K562 (cell line): ENCODE measurements at regions not wholly inside any gene's neighbourhood (a gene's known extent, or its start where the extent isn't known, plus 50 kb on each side); places are given as distances from the start of the nearest gene placed in this dataset.

Experiments
- ATAC-seq: fragments of 200-7000 bp; cut with Tn5 transposase; 3 replicates; pipeline ENCODE4 v1.9.1; 2020; ENCODE audit warnings: moderate library complexity
- BruUV-seq: library from RNA; stranded (reverse); fragments of 400-500 nt; replicated peaks from 2 replicates; lab custom pipeline; 2021; lab: Mats Ljungman, UMichigan
- CTCF ChIA-PET: fragments of 300-600 bp; formaldehyde crosslinking; extraction: SDS; loops from one replicate; lab custom pipeline; 2021; ENCODE audit warnings: low intra/inter-chr PET ratio; lab: Yijun Ruan, JAX
- POLR2A ChIA-PET: fragments of 300-600, 350-650 bp; sonication (Branson Sonifier 250); formaldehyde crosslinking; extraction: SDS; loops from one replicate; lab custom pipeline; 2021; ENCODE audit warnings: antibody characterized with exemption, inconsistent platforms; lab: Yijun Ruan, JAX
- DNase-seq, 4 experiments: peaks; one replicate each; pipeline versions ENCODE4 v3.0.0 to v3.0.0-alpha.2; 2011 to 2018; ENCODE audit warnings: low spot score in 3 of 4, mixed read lengths in 3 of 4; ENCODE audit errors: extremely low read depth in 1 of 4
- FAIRE-seq: peaks from 2 replicates; lab custom pipeline; 2011; peaks lifted over from hg19 to GRCh38; lab: Jason Lieb, UNC
- H2AFZ ChIP-seq: 2 replicates; pipeline ENCODE4 v1.6.0; 2011; ENCODE audit warnings: low read depth, low read length, control low read depth, inconsistent platforms
- H3K27ac ChIP-seq: fragments of 200-600 bp; 3 replicates; pipeline ENCODE4 v1.8.0; 2011; ENCODE audit warnings: low read depth, mild to moderate bottlenecking, control low read depth, inconsistent platforms, low read length, moderate library complexity, mixed read lengths; ENCODE audit errors: extremely low read depth
- H3K27me3 ChIP-seq, 2 experiments: fragments of 300-600 bp in 1 of 2; 2 replicates in 1 of 2; 3 replicates in 1 of 2; pipeline versions ENCODE4 v1.6.0 to v1.8.0; 2011; ENCODE audit warnings: inconsistent platforms in 2 of 2, low read length in 2 of 2, mild to moderate bottlenecking in 1 of 2, mixed read lengths in 1 of 2, moderate library complexity in 1 of 2; ENCODE audit not compliant: control insufficient read depth in 2 of 2, insufficient read depth in 2 of 2
- H3K36me3 ChIP-seq: fragments of 300-600 bp; 3 replicates; pipeline ENCODE4 v1.8.0; 2011; ENCODE audit warnings: mild to moderate bottlenecking, low read length, inconsistent platforms; ENCODE audit not compliant: control insufficient read depth, insufficient read depth
- H3K4me1 ChIP-seq, 2 experiments: fragments of 200-600 bp in 1 of 2; replicated peaks in 1 of 2; 2 replicates in 1 of 2; 3 replicates in 1 of 2; pipeline versions ENCODE4 v1.5.1 to v1.8.0; 2011; ENCODE audit warnings: inconsistent platforms in 2 of 2, low read length in 2 of 2, mild to moderate bottlenecking in 1 of 2, mixed read lengths in 1 of 2, moderate library complexity in 1 of 2; ENCODE audit not compliant: control insufficient read depth in 2 of 2, insufficient read depth in 2 of 2
- H3K4me2 ChIP-seq: 2 replicates; pipeline ENCODE4 v1.6.1; 2011; ENCODE audit warnings: low read length, control low read depth, inconsistent platforms, mixed read lengths; ENCODE audit not compliant: insufficient read depth
- H3K4me3 ChIP-seq: fragments of 200-600 bp; sonication (generic), shearing (Covaris generic); 2 replicates; pipeline ENCODE4 v1.5.1; 2016; ENCODE audit warnings: control low read depth, inconsistent platforms
- H3K79me2 ChIP-seq: fragments of 200-600 bp; 3 replicates; pipeline ENCODE4 v1.8.0; 2011; ENCODE audit warnings: low read length, inconsistent platforms; ENCODE audit not compliant: control insufficient read depth, insufficient read depth
- H3K9ac ChIP-seq, 2 experiments: 2 replicates each; pipeline versions ENCODE4 v1.6.0 to v1.6.1; 2011; ENCODE audit warnings: low read depth in 2 of 2, low read length in 2 of 2, control low read depth in 1 of 2, inconsistent platforms in 1 of 2, mild to moderate bottlenecking in 1 of 2, mixed read lengths in 1 of 2; ENCODE audit not compliant: insufficient read depth in 1 of 2
- H3K9me1 ChIP-seq: one replicate; pipeline ENCODE4 v1.6.0; 2011; ENCODE audit warnings: inconsistent platforms, mild to moderate bottlenecking, low read length, moderate library complexity; ENCODE audit not compliant: control insufficient read depth, insufficient read depth
- H3K9me3 ChIP-seq: replicated peaks from 2 replicates; pipeline ENCODE4 v1.5.1; 2011; ENCODE audit warnings: low read depth, low read length, inconsistent platforms; ENCODE audit not compliant: control insufficient read depth, insufficient read depth
- H4K20me1 ChIP-seq: replicated peaks from 2 replicates; pipeline ENCODE4 v1.6.1; 2011; ENCODE audit warnings: low read length, inconsistent platforms, mixed read lengths; ENCODE audit not compliant: control insufficient read depth, insufficient read depth
- CBFA2T3 ChIP-seq: fragments of 450-650 bp; IDR thresholded peaks from 2 replicates; pipeline ENCODE4 v1.6.1; 2017
- CHAMP1 ChIP-seq: fragments of 450-650 bp; IDR thresholded peaks from 2 replicates; pipeline ENCODE4 v1.6.1; 2016; ENCODE audit warnings: mild to moderate bottlenecking
- CTBP1 ChIP-seq: fragments of 450-650 bp; IDR thresholded peaks from 2 replicates; pipeline ENCODE4 v1.6.1; 2016; ENCODE audit warnings: borderline replicate concordance
- HLTF ChIP-seq: fragments of 450-650 bp; IDR thresholded peaks from 2 replicates; pipeline ENCODE4 v1.6.1; 2016
- HNRNPH1 ChIP-seq: fragments of 200-400 bp; formaldehyde crosslinking; optimal IDR thresholded peaks from 2 replicates; pipeline ENCODE3; 2017; ENCODE audit warnings: low read depth, mild to moderate bottlenecking, low read length, moderate library complexity
- HNRNPUL1 ChIP-seq: fragments of 200-400 bp; formaldehyde crosslinking; IDR thresholded peaks from 2 replicates; pipeline ENCODE4 v1.6.1; 2017; ENCODE audit warnings: low read length
- NCOA4 ChIP-seq: fragments of 450-650 bp; IDR thresholded peaks from 2 replicates; pipeline ENCODE4 v1.6.1; 2018; ENCODE audit warnings: mild to moderate bottlenecking; ENCODE audit not compliant: partially characterized antibody
- RBM25 ChIP-seq: fragments of 200-400 bp; formaldehyde crosslinking; IDR thresholded peaks from 2 replicates; pipeline ENCODE4 v1.6.1; 2018; ENCODE audit warnings: low read length, low read depth, moderate library complexity; ENCODE audit not compliant: severe bottlenecking
- SRSF7 ChIP-seq: fragments of 200-400 bp; formaldehyde crosslinking; optimal IDR thresholded peaks from 2 replicates; pipeline ENCODE3; 2017; ENCODE audit warnings: mild to moderate bottlenecking, low read depth, low read length
- TCF3 ChIP-seq: sonication (generic); formaldehyde crosslinking; IDR thresholded peaks from 2 replicates; pipeline ENCODE4 v1.4.0; 2020; ENCODE audit warnings: mild to moderate bottlenecking, missing genetic modification reagents
- WGBS: fragments of 100-300 bp; shearing (Covaris generic); methylation state at CpG from one replicate; pipeline ENCODE4 v1.1.6; 2016; ENCODE audit warnings: low coverage, mixed read lengths; ENCODE audit not compliant: insufficient coverage; ENCODE audit errors: missing lambda C conversion rate; 5-methylcytosine and 5-hydroxymethylcytosine counted together
- in situ Hi-C: fragments of 300-500 bp; cut with MboI; formaldehyde crosslinking; loops from 4 replicates; pipeline ENCODE4 v1.15.0; 2018; ENCODE audit warnings: inconsistent platforms, mixed read lengths
- intact Hi-C: fragments of 100-400 bp; cut with micrococcal nuclease; formaldehyde crosslinking; loops from 2 replicates; pipeline ENCODE4 v1.14.2; 2022
- TF ChIP-seq, protein P1 (sequence below): fragments of 450-650 bp; formaldehyde crosslinking; IDR thresholded peaks from 2 replicates; pipeline ENCODE4 v1.4.0; 2020; ENCODE audit warnings: mild to moderate bottlenecking, mixed read lengths
- TF ChIP-seq, protein P2 (sequence below): fragments of 450-650 bp; formaldehyde crosslinking; IDR thresholded peaks from 2 replicates; pipeline ENCODE4 v1.4.0; 2020; ENCODE audit warnings: mild to moderate bottlenecking, moderate library complexity

- 0 out of 2 replicates have a peak, but pooled peaks have one; percentile 22 for TF ChIP-seq CHAMP1
- TF ChIP-seq HNRNPH1: no peak
- TF ChIP-seq, protein P1, sequence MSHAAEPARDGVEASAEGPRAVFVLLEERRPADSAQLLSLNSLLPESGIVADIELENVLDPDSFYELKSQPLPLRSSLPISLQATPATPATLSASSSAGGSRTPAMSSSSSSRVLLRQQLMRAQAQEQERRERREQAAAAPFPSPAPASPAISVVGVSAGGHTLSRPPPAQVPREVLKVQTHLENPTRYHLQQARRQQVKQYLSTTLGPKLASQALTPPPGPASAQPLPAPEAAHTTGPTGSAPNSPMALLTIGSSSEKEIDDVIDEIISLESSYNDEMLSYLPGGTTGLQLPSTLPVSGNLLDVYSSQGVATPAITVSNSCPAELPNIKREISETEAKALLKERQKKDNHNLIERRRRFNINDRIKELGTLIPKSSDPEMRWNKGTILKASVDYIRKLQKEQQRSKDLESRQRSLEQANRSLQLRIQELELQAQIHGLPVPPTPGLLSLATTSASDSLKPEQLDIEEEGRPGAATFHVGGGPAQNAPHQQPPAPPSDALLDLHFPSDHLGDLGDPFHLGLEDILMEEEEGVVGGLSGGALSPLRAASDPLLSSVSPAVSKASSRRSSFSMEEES: no peak
- TF ChIP-seq HNRNPUL1: no peak
- peak; percentile 94 for TF ChIP-seq HLTF
- no peak for TF ChIP-seq SRSF7
- TF ChIP-seq RBM25: peak; percentile 70
- TF ChIP-seq NCOA4: no peak
- TF ChIP-seq, all 486 proteins: peak for 3
Measured at GRCh38 chrX:80312448-80312847, 107.8 kb upstream of the TENT5D start (continued).

GRCh38 chrX:80316526-80316925, 103.7 kb upstream of the TENT5D start:
- CTCF ChIA-PET: no interaction called here
- Histone ChIP-seq H3K4me2 (no peak overlapping the region), H3K27me3 (no peaks in the 10 kb centered on the region), H3K9me1 (no peaks in the 10 kb centered on the region), H3K27ac (no peak overlapping the region)
- in situ Hi-C loops: no loop called here
- no peak for FAIRE-seq
- DNase-seq: peak in 1 of 4 experiments; percentile 29
- ATAC-seq: no peak
- TF ChIP-seq TCF3: peak; percentile 31; the same call in 1 of the 2 replicates
- no peak for TF ChIP-seq CTBP1
- TF ChIP-seq, protein P2, sequence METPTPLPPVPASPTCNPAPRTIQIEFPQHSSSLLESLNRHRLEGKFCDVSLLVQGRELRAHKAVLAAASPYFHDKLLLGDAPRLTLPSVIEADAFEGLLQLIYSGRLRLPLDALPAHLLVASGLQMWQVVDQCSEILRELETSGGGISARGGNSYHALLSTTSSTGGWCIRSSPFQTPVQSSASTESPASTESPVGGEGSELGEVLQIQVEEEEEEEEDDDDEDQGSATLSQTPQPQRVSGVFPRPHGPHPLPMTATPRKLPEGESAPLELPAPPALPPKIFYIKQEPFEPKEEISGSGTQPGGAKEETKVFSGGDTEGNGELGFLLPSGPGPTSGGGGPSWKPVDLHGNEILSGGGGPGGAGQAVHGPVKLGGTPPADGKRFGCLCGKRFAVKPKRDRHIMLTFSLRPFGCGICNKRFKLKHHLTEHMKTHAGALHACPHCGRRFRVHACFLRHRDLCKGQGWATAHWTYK: no peak
- TF ChIP-seq CBFA2T3: peak; percentile 21; the same call in 1 of the 2 replicates
- TF ChIP-seq, all 486 proteins: peak for 2
- no TSS peak for BruUV-seq
- H3K36me3 ChIP-seq: no peaks in the 10 kb centered on the region
- H3K4me3 ChIP-seq: no peak overlapping the region
- no peak overlapping the region for H3K9ac ChIP-seq
- intact Hi-C loops: loop anchor here (10.0 kb wide), 1 partner anchor 108 kb away; the partner anchor contains the start of gene TENT5D
- no peaks in the 10 kb centered on the region for H3K79me2 ChIP-seq
- peaks cover 5% of the 10 kb centered on the region for H3K9me3 ChIP-seq
- H3K4me1 ChIP-seq: no peaks in the 10 kb centered on the region
- H4K20me1 ChIP-seq: no peaks in the 10 kb centered on the region
- 0% methylated on average over 1 of the region's 1 CpG for WGBS
- no peak overlapping the region for H2AFZ ChIP-seq
- POLR2A ChIA-PET: no interaction called here
